HEK293T (cell line): ENCODE measurements at regions not wholly inside any gene's neighbourhood (a gene's known extent, or its start where the extent isn't known, plus 50 kb on each side); places are given as distances from the start of the nearest gene placed in this dataset.

Experiments
- ARNT ChIP-seq: fragments of 450-650 bp; IDR thresholded peaks from 2 replicates; pipeline ENCODE4 v1.6.1; 2017; ENCODE audit warnings: mild to moderate bottlenecking
- BHLHE40 ChIP-seq: fragments of 450-650 bp; IDR thresholded peaks from 2 replicates; pipeline ENCODE4 v1.6.1; 2016; ENCODE audit warnings: mild to moderate bottlenecking, moderate library complexity, borderline replicate concordance
- CTBP1 ChIP-seq: fragments of 450-650 bp; IDR thresholded peaks from 2 replicates; pipeline ENCODE4 v1.6.1; 2016; ENCODE audit warnings: borderline replicate concordance
- ELF4 ChIP-seq: fragments of 450-650 bp; IDR thresholded peaks from 2 replicates; pipeline ENCODE4 v1.6.1; 2017; ENCODE audit warnings: antibody characterized with exemption
- FOXA1 ChIP-seq: fragments of 450-650 bp; IDR thresholded peaks from 2 replicates; pipeline ENCODE4 v1.6.1; 2016; ENCODE audit warnings: mild to moderate bottlenecking
- FOXK2 ChIP-seq: fragments of 450-650 bp; IDR thresholded peaks from 2 replicates; pipeline ENCODE4 v1.6.1; 2016; ENCODE audit warnings: mild to moderate bottlenecking
- FOXM1 ChIP-seq: fragments of 450-650 bp; IDR thresholded peaks from 2 replicates; pipeline ENCODE4 v1.6.1; 2017; ENCODE audit warnings: mild to moderate bottlenecking, borderline replicate concordance
- HDGF ChIP-seq: fragments of 450-650 bp; IDR thresholded peaks from 2 replicates; pipeline ENCODE4 v1.6.1; 2017; ENCODE audit warnings: antibody characterized with exemption, borderline replicate concordance
- L3MBTL2 ChIP-seq: fragments of 450-650 bp; conservative IDR thresholded peaks from 2 replicates; pipeline ENCODE4 v1.6.1; 2016; ENCODE audit warnings: mild to moderate bottlenecking
- LEF1 ChIP-seq: fragments of 450-650 bp; IDR thresholded peaks from 2 replicates; pipeline ENCODE4 v1.6.1; 2017; ENCODE audit warnings: mild to moderate bottlenecking, borderline replicate concordance
- SP1 ChIP-seq: fragments of 450-650 bp; IDR thresholded peaks from 2 replicates; pipeline ENCODE4 v1.6.1; 2017
- SUZ12 ChIP-seq: fragments of 450-650 bp; IDR thresholded peaks from 2 replicates; pipeline ENCODE4 v1.6.1; 2016; ENCODE audit warnings: mild to moderate bottlenecking
- TARDBP ChIP-seq: fragments of 450-650 bp; IDR thresholded peaks from 2 replicates; pipeline ENCODE4 v1.6.1; 2016
- ZNF384 ChIP-seq: fragments of 450-650 bp; IDR thresholded peaks from 2 replicates; pipeline ENCODE4 v1.6.1; 2016

DNA sequence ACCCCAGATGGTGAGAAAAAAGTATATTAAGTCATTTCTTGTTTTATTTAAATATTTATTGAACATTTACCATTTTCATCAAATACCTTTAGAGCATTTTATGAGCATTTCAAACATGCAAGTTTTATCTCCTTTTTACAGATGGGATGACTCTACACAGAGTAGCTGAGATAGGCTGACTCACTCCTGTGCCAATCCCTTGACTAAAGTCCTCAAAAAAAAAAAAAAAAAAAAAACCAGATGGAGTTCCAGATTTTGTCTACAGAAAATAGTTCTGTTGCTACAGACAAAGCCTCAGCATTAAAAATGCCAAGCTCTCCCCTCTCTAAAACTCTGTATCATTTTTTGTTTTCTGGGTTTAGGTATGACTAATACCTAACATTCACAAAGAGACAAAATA, 303.0 kb upstream of the PLD5 start:
- TF ChIP-seq SUZ12 (no peak), SP1 (no peak), FOXK2 (no peak), L3MBTL2 (no peak), FOXA1 (no peak), TARDBP (no peak), ARNT (no peak), BHLHE40 (no peak), LEF1 (no peak), ZNF384 (no peak), ELF4 (no peak), FOXM1 (no peak), HDGF (no peak), CTBP1 (no peak)
